BJ (cell line): ENCODE measurements at regions not wholly inside any gene's neighbourhood (a gene's known extent, or its start where the extent isn't known, plus 50 kb on each side); places are given as distances from the start of the nearest gene placed in this dataset.

ENCODE experiments used
- CTCF ChIA-PET: fragments of 350-600 bp; formaldehyde crosslinking; extraction: SDS; loops from one replicate; lab custom pipeline; 2021; ENCODE audit warnings: antibody characterized with exemption, inconsistent platforms; lab: Yijun Ruan, JAX
- POLR2A ChIA-PET: fragments of 300-600 bp; sonication (Branson Sonifier 250); formaldehyde crosslinking; extraction: SDS; loops from one replicate; lab custom pipeline; 2021; ENCODE audit warnings: antibody characterized with exemption; lab: Charles Lee
- DNase-seq: peaks from one replicate; pipeline ENCODE4 v3.0.0-alpha.2; 2011; ENCODE audit warnings: low read depth
- H3K27me3 ChIP-seq: 2 replicates; pipeline ENCODE4 v1.6.0; 2011; ENCODE audit warnings: low read length; ENCODE audit not compliant: control insufficient read depth, insufficient read depth
- H3K36me3 ChIP-seq: 2 replicates; pipeline ENCODE4 v1.5.1; 2011; ENCODE audit warnings: low read length; ENCODE audit not compliant: control insufficient read depth, insufficient read depth
- H3K4me3 ChIP-seq: 2 replicates; pipeline ENCODE4 v1.5.1; 2011; ENCODE audit warnings: low read depth, mild to moderate bottlenecking, control low read depth, low read length
- CTCF ChIP-seq: IDR thresholded peaks from 2 replicates; pipeline ENCODE4 v1.5.1; 2011; ENCODE audit warnings: low read depth, mild to moderate bottlenecking, control low read depth, inconsistent platforms, low read length, moderate library complexity; ENCODE audit not compliant: insufficient read depth

GRCh38 chr14:44873536-44873935 is 88.2 kb downstream of the KLHL28 start:
- ChIA-PET CTCF (no interaction called here), POLR2A (no interaction called here)
- TF ChIP-seq CTCF = no peak
- no peak overlapping the region for H3K4me3 ChIP-seq
- no peak for DNase-seq
- no peaks in the 10 kb centered on the region for H3K27me3 ChIP-seq
- H3K36me3 ChIP-seq = no peaks in the 10 kb centered on the region

GRCh38 chr14:44866770-44867169 is 95.0 kb downstream of the KLHL28 start:
- no peaks in the 10 kb centered on the region for H3K36me3 ChIP-seq
- no peaks in the 10 kb centered on the region; the same call in 1 of the 2 replicates for H3K27me3 ChIP-seq
- H3K4me3 ChIP-seq = no peak overlapping the region
- no peak for DNase-seq
- POLR2A ChIA-PET = no interaction called here
- CTCF ChIA-PET = interaction anchor here (1.2 kb wide), 1 partner anchor 12 kb away, joined by 3 read pairs; no protein-coding TSS in a partner anchor
- TF ChIP-seq CTCF = no peak

GRCh38 chr14:44866322-44866721 is 95.4 kb downstream of the KLHL28 start:
- POLR2A ChIA-PET = no interaction called here
- H3K4me3 ChIP-seq = no peak overlapping the region
- CTCF ChIA-PET = no interaction called here
- DNase-seq = no peak
- TF ChIP-seq CTCF = no peak
- H3K27me3 ChIP-seq = no peaks in the 10 kb centered on the region; the same call in 1 of the 2 replicates
- H3K36me3 ChIP-seq = no peaks in the 10 kb centered on the region

- no peaks in the 10 kb centered on the region; the same call in 1 of the 2 replicates for H3K27me3 ChIP-seq
- no peak overlapping the region for H3K4me3 ChIP-seq
- no peaks in the 10 kb centered on the region for H3K36me3 ChIP-seq
- no peak for DNase-seq
- POLR2A ChIA-PET = no interaction called here
- no peak for TF ChIP-seq CTCF
- CTCF ChIA-PET = interaction anchor here (0.8 to 1.0 kb wide), 2 partner anchors 12 to 17 kb away, joined by 3 read pairs; no protein-coding TSS in a partner anchor
Measured at GRCh38 chr14:44863271-44863670, 98.5 kb downstream of the KLHL28 start.

- DNase-seq = no peak
- ChIA-PET CTCF (interaction anchor here (0.6 kb wide), 1 partner anchor 14 kb away, joined by 3 read pairs; no protein-coding TSS in a partner anchor), POLR2A (no interaction called here)
- Histone ChIP-seq H3K36me3 (no peaks in the 10 kb centered on the region), H3K4me3 (no peak overlapping the region), H3K27me3 (no peaks in the 10 kb centered on the region)
- TF ChIP-seq CTCF = no peak
Measured at GRCh38 chr14:44854114-44854513, 107.6 kb downstream of the KLHL28 start.
